HUES48 (cell line): ENCODE measurements at regions not wholly inside any gene's neighbourhood (a gene's known extent, or its start where the extent isn't known, plus 50 kb on each side); places are given as distances from the start of the nearest gene placed in this dataset.

Source experiments
- H3K27ac ChIP-seq: one replicate; pipeline ENCODE4 v1.7.0; 2013; ENCODE audit warnings: low read depth, low read length, inconsistent platforms
- H3K27me3 ChIP-seq: 2 replicates; pipeline ENCODE4 v1.6.1; 2013; ENCODE audit warnings: mild to moderate bottlenecking, low read length; ENCODE audit not compliant: control insufficient read depth, insufficient read depth
- H3K36me3 ChIP-seq: 2 replicates; pipeline ENCODE4 v1.6.1; 2013; ENCODE audit warnings: low read length; ENCODE audit not compliant: control insufficient read depth, insufficient read depth
- H3K4me1 ChIP-seq: 2 replicates; pipeline ENCODE4 v1.6.1; 2013; ENCODE audit warnings: mild to moderate bottlenecking, low read length; ENCODE audit not compliant: control insufficient read depth, insufficient read depth
- H3K4me3 ChIP-seq: 2 replicates; pipeline ENCODE4 v1.5.1; 2013; ENCODE audit warnings: mild to moderate bottlenecking, low read depth, low read length
- H3K9ac ChIP-seq: 2 replicates; pipeline ENCODE4 v1.6.1; 2013; ENCODE audit warnings: mild to moderate bottlenecking, low read depth, low read length, moderate library complexity
- H3K9me3 ChIP-seq: 2 replicates; pipeline ENCODE4 v1.6.1; 2013; ENCODE audit warnings: low read length; ENCODE audit not compliant: control insufficient read depth, insufficient read depth

DNA sequence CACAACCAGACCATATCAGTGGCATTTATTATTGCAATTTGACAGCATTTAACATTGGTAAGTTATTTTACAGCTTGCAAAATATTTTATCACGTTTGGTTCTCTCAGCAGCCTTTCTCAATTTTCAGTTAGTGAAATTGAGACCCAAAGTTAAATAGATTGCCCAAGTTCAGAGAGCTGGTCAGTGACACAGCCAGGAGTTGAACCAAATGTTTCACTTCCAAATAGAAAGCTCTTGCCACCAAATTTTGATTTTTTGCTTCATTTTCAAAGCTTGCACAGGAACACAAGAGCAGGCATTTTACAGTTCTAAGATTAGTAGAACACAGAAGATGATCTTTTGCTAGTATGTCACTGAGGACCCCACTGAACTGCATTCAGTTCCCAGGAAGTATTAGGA is 271.5 kb upstream of the C9orf72 start:
- Histone ChIP-seq H3K27me3 (no peaks in the 10 kb centered on the region), H3K9me3 (no peaks in the 10 kb centered on the region)

DNA sequence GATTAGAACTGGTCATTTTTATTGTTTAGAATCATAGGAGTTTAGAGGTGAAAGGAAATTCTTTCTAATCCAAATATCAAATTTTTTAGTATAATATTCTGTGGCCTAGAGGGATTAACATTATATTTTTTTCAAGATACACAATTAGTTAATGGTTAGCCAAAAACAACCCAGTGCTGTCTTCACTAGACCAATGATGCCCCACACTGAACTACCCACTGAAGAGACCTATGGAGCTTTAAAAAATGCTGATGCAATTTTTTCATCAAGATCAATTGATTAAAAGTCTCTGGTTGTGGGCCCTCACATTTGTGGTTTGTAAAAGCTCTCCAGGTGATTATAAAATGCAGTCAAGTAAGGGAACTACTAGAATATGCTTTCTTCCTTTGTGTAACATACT is 274.1 kb upstream of the C9orf72 start:
- Histone ChIP-seq H3K4me3 (no peak overlapping the region), H3K9me3 (no peaks in the 10 kb centered on the region), H3K4me1 (no peaks in the 10 kb centered on the region), H3K27me3 (no peaks in the 10 kb centered on the region), H3K36me3 (no peaks in the 10 kb centered on the region), H3K9ac (no peak overlapping the region), H3K27ac (no peak overlapping the region)

More for the DNA sequence above, 271.5 kb upstream of the C9orf72 start:
- Histone ChIP-seq H3K36me3 (no peaks in the 10 kb centered on the region), H3K4me1 (no peaks in the 10 kb centered on the region), H3K4me3 (no peak overlapping the region), H3K9ac (no peak overlapping the region), H3K27ac (no peak overlapping the region)

DNA sequence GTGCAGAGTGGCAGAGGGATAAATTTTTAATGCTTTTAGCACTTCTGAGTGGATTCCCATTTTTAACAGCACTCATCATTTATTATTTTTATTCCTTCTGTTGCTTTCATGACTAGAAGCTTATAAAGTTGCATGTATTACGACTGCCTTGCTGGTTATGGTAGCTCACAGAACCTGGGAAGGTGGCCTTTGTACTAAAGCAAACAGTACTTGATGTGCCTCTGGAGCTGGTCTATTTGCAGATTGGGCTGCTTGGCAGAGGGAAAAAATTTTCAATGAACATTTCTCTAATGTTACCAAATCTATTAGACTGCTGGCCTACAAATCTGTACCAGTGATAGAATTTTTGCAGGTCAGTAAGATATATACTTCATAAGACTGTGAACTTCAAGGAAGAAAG is 274.5 kb upstream of the C9orf72 start:
- no peaks in the 10 kb centered on the region for H3K4me1 ChIP-seq
- H3K27me3 ChIP-seq: no peaks in the 10 kb centered on the region
- no peak overlapping the region for H3K4me3 ChIP-seq
- H3K27ac ChIP-seq: no peak overlapping the region
- no peaks in the 10 kb centered on the region for H3K36me3 ChIP-seq
- no peaks in the 10 kb centered on the region for H3K9me3 ChIP-seq
- no peak overlapping the region for H3K9ac ChIP-seq

DNA sequence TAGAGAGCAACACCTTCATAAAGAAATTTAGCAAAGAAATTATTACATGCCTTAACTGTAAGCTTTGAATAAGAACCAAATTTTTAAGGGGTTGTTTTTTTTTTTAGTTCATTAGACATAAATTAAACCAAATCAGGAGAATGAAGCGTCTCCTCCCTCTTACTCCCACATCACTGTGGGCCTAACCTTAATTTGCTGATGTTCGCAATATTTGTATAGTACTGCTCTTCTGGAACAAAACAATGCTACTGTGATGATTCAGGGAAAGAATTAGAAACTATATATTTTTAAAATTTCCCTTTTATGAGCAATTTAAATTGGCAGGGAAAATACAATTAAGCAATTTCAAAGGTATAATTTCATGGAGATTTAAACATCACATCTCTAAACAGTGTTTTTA is 275.0 kb upstream of the C9orf72 start:
- H3K4me3 ChIP-seq: no peak overlapping the region
- no peaks in the 10 kb centered on the region for H3K36me3 ChIP-seq
- H3K27ac ChIP-seq: no peak overlapping the region
- no peaks in the 10 kb centered on the region for H3K9me3 ChIP-seq
- H3K9ac ChIP-seq: no peak overlapping the region
- H3K4me1 ChIP-seq: no peaks in the 10 kb centered on the region
- H3K27me3 ChIP-seq: no peaks in the 10 kb centered on the region

DNA sequence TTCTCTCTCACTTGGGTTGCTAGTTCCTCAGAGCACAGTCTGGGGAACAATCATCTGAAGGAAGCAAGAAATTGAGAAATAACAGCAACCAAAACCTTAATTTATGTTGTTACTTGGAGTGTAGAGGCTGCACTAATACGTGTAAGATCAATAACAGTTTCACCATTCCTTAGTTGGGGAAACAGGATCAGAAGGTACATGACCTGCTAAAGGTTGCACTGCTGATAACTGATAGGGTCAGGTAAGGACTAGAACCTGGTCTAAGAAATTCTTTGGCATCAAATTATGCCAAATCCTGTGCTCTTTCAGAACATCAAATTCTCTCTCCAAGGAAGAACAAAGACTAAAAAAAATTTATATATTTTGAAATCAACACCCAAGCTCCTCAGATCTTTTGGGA is 278.6 kb upstream of the C9orf72 start:
- Histone ChIP-seq H3K9ac (no peak overlapping the region), H3K4me1 (peaks cover 13% of the 10 kb centered on the region)

DNA sequence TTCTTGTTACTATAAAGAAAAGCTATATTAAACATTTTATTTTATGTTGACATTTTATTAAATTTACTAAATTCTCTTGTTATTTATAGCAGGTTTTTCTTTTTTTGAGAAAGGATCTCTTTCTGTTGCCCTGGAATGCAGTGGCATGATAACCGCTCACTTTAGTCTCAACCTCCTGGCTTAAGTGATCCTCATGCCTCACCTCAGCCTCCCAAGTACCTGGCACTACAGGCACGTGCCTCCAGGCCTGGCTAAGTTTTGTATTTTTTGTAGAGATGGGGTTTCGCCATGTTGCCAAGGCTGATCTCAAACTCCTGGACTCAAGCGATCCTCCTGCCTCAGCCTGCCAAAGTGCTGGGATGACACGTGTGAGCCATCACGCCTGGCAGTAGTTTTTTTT is 280.2 kb upstream of the C9orf72 start:
- H3K27me3 ChIP-seq: no peaks in the 10 kb centered on the region
- no peaks in the 10 kb centered on the region for H3K9me3 ChIP-seq
- no peak overlapping the region for H3K9ac ChIP-seq
- H3K36me3 ChIP-seq: no peaks in the 10 kb centered on the region
- H3K4me1 ChIP-seq: peaks cover 13% of the 10 kb centered on the region
- no peak overlapping the region for H3K27ac ChIP-seq
- H3K4me3 ChIP-seq: no peak overlapping the region

More for the DNA sequence above, 278.6 kb upstream of the C9orf72 start:
- Histone ChIP-seq H3K27me3 (no peaks in the 10 kb centered on the region), H3K9me3 (no peaks in the 10 kb centered on the region), H3K27ac (no peak overlapping the region), H3K36me3 (no peaks in the 10 kb centered on the region), H3K4me3 (no peak overlapping the region)

DNA sequence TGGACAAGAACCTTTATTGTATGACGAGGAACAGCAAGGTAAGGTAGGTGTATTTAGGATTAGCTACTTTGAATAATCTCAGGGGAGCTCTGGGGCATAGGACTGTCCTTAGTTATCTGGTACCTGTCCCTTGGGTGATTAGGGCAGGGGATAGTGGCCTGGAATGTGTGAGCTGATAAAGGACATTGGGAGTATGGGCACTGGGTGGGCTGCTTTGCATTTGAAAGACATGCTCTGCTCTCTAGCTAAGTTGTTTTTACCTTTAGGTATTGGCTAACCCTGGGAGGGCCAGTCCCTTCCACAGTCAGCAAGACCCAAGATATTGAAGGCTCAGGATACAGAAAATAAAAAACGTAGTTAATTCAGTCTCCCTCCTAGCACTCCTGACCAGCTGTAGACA is 282.8 kb upstream of the C9orf72 start:
- Histone ChIP-seq H3K27ac (peak overlapping the region; percentile 2), H3K9me3 (no peaks in the 10 kb centered on the region), H3K9ac (no peak overlapping the region), H3K36me3 (no peaks in the 10 kb centered on the region), H3K4me1 (peaks cover 13% of the 10 kb centered on the region), H3K27me3 (no peaks in the 10 kb centered on the region), H3K4me3 (no peak overlapping the region)

DNA sequence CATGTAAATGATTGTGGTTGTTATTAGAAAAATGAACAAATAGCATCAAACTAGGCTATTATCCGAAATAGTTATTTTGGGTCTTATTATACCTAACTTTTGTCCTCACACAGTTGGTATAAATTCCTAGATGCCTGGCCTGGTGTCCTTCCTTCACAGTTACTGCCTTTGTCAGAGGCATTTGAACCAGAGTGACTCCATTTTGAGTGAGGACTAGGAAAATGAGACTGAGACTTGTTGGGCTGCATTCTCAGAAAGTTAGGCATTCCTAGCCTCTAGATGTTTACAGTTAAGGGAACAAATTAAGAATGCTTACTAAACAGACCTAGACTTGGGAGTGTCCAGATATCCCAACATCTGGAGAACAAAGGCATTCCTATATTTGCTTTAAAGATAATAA is 283.5 kb upstream of the C9orf72 start:
- Histone ChIP-seq H3K9ac (no peak overlapping the region), H3K9me3 (no peaks in the 10 kb centered on the region), H3K27me3 (no peaks in the 10 kb centered on the region), H3K4me1 (peaks cover 13% of the 10 kb centered on the region), H3K27ac (no peak overlapping the region), H3K36me3 (no peaks in the 10 kb centered on the region), H3K4me3 (no peak overlapping the region)

DNA sequence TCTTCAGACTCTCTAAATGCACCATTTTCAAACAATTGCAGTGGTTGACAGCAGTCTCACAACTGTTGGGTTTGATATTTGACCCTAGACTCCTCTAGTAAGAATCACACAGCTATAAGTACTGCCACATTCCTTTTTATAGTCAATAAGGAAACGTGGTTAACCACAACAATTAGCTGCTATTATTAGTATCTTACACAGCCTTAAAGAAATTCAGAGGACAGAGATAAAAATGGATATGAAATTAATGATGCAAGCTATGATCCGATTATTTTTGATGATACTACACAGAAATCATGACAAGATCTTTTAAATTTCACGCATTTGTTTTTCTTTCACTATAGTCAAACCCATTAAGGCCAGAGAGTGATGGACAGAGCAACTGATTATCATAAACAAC is 288.6 kb upstream of the C9orf72 start:
- 0 out of 2 replicates have a peak, but pooled peaks cover under 1% of the 10 kb centered on the region for H3K4me1 ChIP-seq
- H3K9ac ChIP-seq: no peak overlapping the region
- H3K27me3 ChIP-seq: no peaks in the 10 kb centered on the region
- no peaks in the 10 kb centered on the region for H3K36me3 ChIP-seq
- H3K9me3 ChIP-seq: no peaks in the 10 kb centered on the region
- H3K27ac ChIP-seq: no peak overlapping the region
- H3K4me3 ChIP-seq: no peak overlapping the region

DNA sequence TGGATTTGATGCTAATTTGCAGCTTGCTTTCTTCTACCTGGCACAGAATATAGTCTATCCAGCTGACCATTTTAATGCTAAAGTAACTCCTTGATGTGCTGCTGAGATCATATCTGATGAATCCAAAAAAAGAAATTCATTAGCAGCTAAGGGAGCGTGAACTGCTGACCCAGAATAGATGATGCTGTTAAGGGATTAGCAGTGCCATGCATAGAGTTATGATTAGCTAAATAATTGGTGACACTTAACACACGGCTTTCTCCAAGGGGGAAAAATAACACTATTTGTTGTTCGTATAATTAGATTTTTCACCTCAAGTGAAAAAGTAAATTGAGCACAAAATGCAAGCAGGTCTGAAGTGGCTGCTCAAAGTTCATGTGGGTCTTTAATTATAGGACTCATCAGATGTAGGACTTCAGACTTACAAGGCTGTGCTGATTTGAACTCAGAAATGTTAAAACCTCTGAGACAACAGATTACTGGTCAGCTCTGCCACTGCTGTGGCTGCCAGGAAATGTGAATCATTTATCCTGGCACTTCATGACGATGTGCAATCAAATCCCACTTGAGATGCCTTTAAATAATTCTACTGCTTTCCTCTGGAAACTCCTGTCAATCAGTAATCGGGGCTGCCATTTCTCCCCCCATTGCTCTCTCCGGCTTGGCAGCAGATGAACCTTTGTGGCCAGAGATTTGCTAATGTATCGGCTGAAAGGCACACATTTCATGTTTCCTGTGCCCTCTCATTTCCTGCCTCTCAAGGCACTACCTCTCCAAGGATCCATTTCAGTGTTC is 291.6 kb upstream of the C9orf72 start:
- no peaks in the 10 kb centered on the region for H3K9me3 ChIP-seq
- H3K27me3 ChIP-seq: no peaks in the 10 kb centered on the region
- H3K4me3 ChIP-seq: no peak overlapping the region
- no peak overlapping the region for H3K27ac ChIP-seq
- H3K4me1 ChIP-seq: no peaks in the 10 kb centered on the region
- no peak overlapping the region for H3K9ac ChIP-seq
- H3K36me3 ChIP-seq: no peaks in the 10 kb centered on the region

DNA sequence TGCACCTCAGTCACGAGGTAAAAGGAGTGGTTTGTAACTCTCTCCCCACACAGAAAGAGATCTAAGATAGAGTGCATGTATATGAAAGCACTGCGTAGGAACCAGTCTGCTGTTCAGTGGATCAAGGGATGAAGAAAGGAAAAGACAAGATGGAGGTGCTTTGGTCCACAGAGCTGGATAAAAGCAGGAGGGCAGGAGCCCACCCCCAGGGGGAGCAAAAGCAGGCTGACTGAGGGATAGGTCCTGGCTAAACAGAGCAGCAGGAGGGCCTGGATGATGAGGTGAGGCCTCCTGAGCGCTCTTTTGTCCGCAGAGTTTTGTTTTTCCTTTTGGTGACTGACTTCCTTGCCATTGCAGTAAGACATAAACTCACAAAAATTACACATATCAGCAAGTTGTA is 293.5 kb upstream of the C9orf72 start:
- H3K4me1 ChIP-seq: no peaks in the 10 kb centered on the region
- no peak overlapping the region for H3K27ac ChIP-seq
- H3K9ac ChIP-seq: no peak overlapping the region
- H3K27me3 ChIP-seq: no peaks in the 10 kb centered on the region
- H3K36me3 ChIP-seq: no peaks in the 10 kb centered on the region
- no peak overlapping the region for H3K4me3 ChIP-seq
- H3K9me3 ChIP-seq: peaks cover 4% of the 10 kb centered on the region; the same call in 1 of the 2 replicates
